ENCODE measurements at regions not wholly inside any gene's neighbourhood (a gene's known extent, or its start where the extent isn't known, plus 50 kb on each side); places are given as distances from the start of the nearest gene placed in this dataset.

- TF ChIP-seq CTCF (IDR thresholded peaks at IDR 0.05; ENCODE audit: control extremely low read depth in 1 of 3, insufficient read depth in 1 of 3, low read depth in 1 of 3, low read length in 3 of 3) (no peak), EP300 (IDR thresholded peaks at IDR 0.05; ENCODE audit: borderline replicate concordance in 1 of 2, low read depth in 2 of 2, low read length in 2 of 2) (no peak), POLR2A (IDR thresholded peaks at IDR 0.05; ENCODE audit: control extremely low read depth in 1 of 2, low read depth in 2 of 2, low read length in 2 of 2) (no peak), RFX5 (IDR thresholded peaks at IDR 0.05; ENCODE audit: borderline replicate concordance, low read depth, low read length) (no peak), GABPA (IDR thresholded peaks at IDR 0.05; ENCODE audit: borderline replicate concordance, insufficient read depth, low read length) (no peak)
Observed at GRCh38 chr1:184330875-184331274, 56.0 kb upstream of the C1orf21 start.
